Osteocyte (in vitro differentiated cells): ENCODE measurements at regions not wholly inside any gene's neighbourhood (a gene's known extent, or its start where the extent isn't known, plus 50 kb on each side); places are given as distances from the start of the nearest gene placed in this dataset.

Experiments used
- DNase-seq: peaks from one replicate; pipeline ENCODE4 v3.0.0; 2021; ENCODE audit warnings: mixed read lengths; ENCODE audit not compliant: unreplicated experiment; ENCODE audit errors: extremely low spot score
- H3K27ac Mint-ChIP-seq: one replicate; pipeline ENCODE4 v1.8.0; 2021; ENCODE audit warnings: mild to moderate bottlenecking, mixed read lengths; ENCODE audit not compliant: unreplicated experiment
- H3K27me3 Mint-ChIP-seq: one replicate; pipeline ENCODE4 v1.8.0; 2021; ENCODE audit warnings: mixed read lengths; ENCODE audit not compliant: unreplicated experiment
- H3K36me3 Mint-ChIP-seq: one replicate; pipeline ENCODE4 v1.8.0; 2021; ENCODE audit warnings: mixed read lengths; ENCODE audit not compliant: unreplicated experiment
- H3K4me1 Mint-ChIP-seq: one replicate; pipeline ENCODE4 v1.8.0; 2021; ENCODE audit warnings: mixed read lengths; ENCODE audit not compliant: unreplicated experiment
- H3K4me3 Mint-ChIP-seq: one replicate; pipeline ENCODE4 v1.8.0; 2021; ENCODE audit warnings: mild to moderate bottlenecking, moderate library complexity, mixed read lengths; ENCODE audit not compliant: unreplicated experiment
- H3K9me3 Mint-ChIP-seq: one replicate; pipeline ENCODE4 v1.8.0; 2021; ENCODE audit warnings: mixed read lengths; ENCODE audit not compliant: unreplicated experiment
- TF ChIP-seq, protein P1 (sequence below): fragments of 200-600 bp; sonication (generic); IDR thresholded peaks from 2 replicates; pipeline ENCODE4 v1.5.0; 2021; ENCODE audit warnings: antibody characterized with exemption, mild to moderate bottlenecking, moderate library complexity

DNA sequence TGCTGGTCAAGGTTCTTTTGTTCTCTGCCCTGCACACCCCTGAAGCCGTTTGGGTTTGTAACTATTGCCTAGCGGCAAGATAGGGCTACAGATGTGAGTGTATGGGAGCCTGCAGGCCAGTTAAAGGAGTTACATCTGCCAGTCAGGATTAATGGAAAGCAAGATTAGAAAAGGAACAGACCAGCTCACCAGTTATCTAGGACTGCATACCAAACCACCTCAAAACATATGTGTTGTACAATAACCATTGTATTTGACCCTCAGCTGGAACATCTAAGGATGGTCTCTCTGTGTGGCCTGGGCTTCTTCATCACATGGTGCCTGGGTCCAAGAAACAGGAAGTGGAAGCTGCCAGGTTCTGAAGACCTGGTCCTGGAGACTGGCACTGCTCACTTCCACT, 52.5 kb upstream of the FBXO28 start:
- no peak overlapping the region for H3K4me3 Mint-ChIP-seq
- DNase-seq, result no peak
- TF ChIP-seq, protein P1, sequence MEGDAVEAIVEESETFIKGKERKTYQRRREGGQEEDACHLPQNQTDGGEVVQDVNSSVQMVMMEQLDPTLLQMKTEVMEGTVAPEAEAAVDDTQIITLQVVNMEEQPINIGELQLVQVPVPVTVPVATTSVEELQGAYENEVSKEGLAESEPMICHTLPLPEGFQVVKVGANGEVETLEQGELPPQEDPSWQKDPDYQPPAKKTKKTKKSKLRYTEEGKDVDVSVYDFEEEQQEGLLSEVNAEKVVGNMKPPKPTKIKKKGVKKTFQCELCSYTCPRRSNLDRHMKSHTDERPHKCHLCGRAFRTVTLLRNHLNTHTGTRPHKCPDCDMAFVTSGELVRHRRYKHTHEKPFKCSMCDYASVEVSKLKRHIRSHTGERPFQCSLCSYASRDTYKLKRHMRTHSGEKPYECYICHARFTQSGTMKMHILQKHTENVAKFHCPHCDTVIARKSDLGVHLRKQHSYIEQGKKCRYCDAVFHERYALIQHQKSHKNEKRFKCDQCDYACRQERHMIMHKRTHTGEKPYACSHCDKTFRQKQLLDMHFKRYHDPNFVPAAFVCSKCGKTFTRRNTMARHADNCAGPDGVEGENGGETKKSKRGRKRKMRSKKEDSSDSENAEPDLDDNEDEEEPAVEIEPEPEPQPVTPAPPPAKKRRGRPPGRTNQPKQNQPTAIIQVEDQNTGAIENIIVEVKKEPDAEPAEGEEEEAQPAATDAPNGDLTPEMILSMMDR, result no peak

DNA sequence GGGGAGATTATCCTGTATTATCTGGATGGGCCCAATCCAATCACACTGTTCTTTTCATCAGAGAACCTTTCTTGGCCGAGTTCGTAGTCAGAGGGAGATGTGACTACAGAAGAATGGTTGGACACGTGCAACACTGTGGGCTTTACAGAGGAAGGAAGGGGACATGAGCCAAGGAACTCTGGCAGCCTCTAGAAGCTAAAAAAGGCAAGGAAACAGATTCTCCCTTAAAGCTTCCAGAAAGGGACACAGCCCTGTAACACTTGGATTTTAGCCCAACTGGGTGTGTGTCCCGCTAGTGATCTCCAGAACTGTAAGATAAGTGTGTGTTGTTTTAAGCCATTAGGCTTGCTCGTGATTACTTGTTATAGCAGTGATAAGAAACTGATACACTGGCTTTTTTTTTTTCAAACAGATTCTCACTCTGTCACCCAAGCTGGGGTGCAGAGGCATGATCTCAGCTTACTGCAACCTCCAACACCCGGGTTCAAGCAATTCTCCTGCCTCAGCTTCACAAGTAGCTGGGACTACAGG, 53.9 kb upstream of the FBXO28 start:
- TF ChIP-seq, protein P1, result no peak
- DNase-seq, result no peak
- H3K4me1 Mint-ChIP-seq, result peaks cover under 1% of the 10 kb centered on the region
- no peak overlapping the region for H3K27ac Mint-ChIP-seq
- H3K27me3 Mint-ChIP-seq, result peaks cover 7% of the 10 kb centered on the region
- H3K4me3 Mint-ChIP-seq, result no peak overlapping the region
- H3K9me3 Mint-ChIP-seq, result no peaks in the 10 kb centered on the region
- no peaks in the 10 kb centered on the region for H3K36me3 Mint-ChIP-seq

More for the DNA sequence above, 52.5 kb upstream of the FBXO28 start:
- Mint-ChIP-seq H3K27ac (no peak overlapping the region), H3K27me3 (peaks cover 7% of the 10 kb centered on the region), H3K4me1 (peaks cover 6% of the 10 kb centered on the region), H3K36me3 (no peaks in the 10 kb centered on the region), H3K9me3 (no peaks in the 10 kb centered on the region)

DNA sequence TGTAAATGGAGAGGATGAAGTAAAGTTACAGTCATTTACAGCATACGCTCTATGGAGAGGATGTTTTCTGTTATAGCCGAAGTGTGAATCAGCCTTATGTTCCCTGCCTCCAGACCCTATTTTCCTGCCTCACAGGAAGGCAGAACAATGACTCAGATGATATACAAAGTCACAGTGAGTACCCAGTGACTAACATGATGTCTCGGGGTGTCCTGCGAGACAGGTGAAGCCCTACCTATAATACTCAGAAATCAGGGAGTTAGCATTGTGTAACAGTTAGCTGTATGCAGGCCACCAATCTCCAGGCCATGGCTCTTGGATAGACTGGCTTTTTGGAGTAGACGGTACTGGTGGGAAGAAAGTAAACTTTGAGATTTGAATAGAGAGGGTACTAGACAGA, 55.6 kb upstream of the FBXO28 start:
- Mint-ChIP-seq H3K27ac (no peak overlapping the region), H3K9me3 (no peaks in the 10 kb centered on the region), H3K4me3 (no peak overlapping the region), H3K36me3 (no peaks in the 10 kb centered on the region), H3K27me3 (peaks cover 7% of the 10 kb centered on the region), H3K4me1 (no peaks in the 10 kb centered on the region)
- DNase-seq, result no peak
- TF ChIP-seq, protein P1, result no peak

DNA sequence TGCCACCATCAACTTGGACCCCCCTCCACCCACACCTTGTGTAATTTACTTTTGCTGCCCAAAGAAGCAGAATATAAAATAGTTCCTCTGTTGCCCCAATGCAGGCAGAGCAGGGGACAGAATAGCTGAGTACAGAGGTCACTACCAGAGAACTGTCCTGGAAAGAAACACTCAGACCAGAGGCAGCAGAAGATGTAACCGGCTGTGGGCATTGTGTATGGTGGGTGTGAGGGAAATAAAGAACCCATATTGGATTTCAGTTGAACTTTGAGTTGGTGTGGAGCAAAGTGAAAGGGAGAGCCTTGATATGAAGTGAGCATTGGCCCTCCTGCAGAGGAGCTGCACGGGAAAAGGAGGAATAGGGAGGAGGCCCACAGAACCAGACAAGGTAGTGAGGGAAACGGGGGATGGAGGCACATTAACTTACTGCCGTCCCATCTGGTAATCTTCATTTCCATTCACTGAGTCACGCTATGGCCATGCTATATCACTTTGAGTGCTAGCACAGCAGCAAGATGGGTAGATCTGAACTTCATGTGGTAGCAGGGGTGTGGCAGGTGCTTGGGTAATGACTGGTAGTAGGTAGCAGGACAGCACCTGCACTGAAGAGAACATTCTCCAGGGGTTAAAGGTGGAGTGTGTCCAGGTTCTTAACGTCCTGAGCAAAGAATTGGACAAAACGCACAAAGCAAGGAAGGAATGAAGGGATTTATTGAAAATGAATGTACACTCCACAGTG, 56.3 kb upstream of the FBXO28 start:
- no peak for DNase-seq
- Mint-ChIP-seq H3K27ac (no peak overlapping the region), H3K4me1 (peaks cover 2% of the 10 kb centered on the region), H3K36me3 (no peaks in the 10 kb centered on the region), H3K4me3 (no peak overlapping the region), H3K27me3 (peaks cover 3% of the 10 kb centered on the region), H3K9me3 (no peaks in the 10 kb centered on the region)
- TF ChIP-seq, protein P1, result no peak

DNA sequence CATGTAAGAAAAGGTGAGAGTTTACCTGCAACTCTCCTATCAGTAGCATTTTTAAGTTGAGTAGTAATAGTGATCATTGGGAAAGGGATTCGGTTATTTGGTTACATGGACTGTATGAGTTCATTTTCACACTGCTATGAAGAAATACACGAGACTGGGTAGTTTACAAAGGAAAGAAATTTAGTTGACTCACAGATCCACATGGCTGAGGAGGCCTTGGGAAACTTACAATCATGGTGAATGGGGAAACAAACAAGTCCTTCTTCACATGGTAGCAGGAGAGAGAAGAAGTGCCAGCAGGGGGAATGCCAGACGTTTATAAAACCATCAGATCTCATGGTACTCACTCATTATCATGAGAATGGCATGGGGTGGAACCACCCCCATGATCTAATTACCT, 59.3 kb upstream of the FBXO28 start:
- DNase-seq, result no peak
- H3K36me3 Mint-ChIP-seq, result no peaks in the 10 kb centered on the region
- no peaks in the 10 kb centered on the region for H3K9me3 Mint-ChIP-seq
- no peaks in the 10 kb centered on the region for H3K27me3 Mint-ChIP-seq
- no peak overlapping the region for H3K27ac Mint-ChIP-seq
- TF ChIP-seq, protein P1, result no peak
- H3K4me3 Mint-ChIP-seq, result no peak overlapping the region
- H3K4me1 Mint-ChIP-seq, result peaks cover 5% of the 10 kb centered on the region
